Rectal smooth muscle tissue (tissue), 1 donor: ENCODE measurements at regions not wholly inside any gene's neighbourhood (a gene's known extent, or its start where the extent isn't known, plus 50 kb on each side); places are given as distances from the start of the nearest gene placed in this dataset.
"Not testable (repeated sequence)": the region's sequence is repeated elsewhere in the genome, so short reads cannot be mapped to it uniquely, and the experiment has no call there.

Source experiments
- H3K27ac ChIP-seq: one replicate; pipeline ENCODE4 v1.7.0; 2013; ENCODE audit warnings: low read depth, low read length, inconsistent platforms
- H3K27me3 ChIP-seq: one replicate; pipeline ENCODE4 v1.7.0; 2013; ENCODE audit warnings: low read length; ENCODE audit not compliant: control insufficient read depth, insufficient read depth
- H3K36me3 ChIP-seq: one replicate; pipeline ENCODE4 v1.7.0; 2013; ENCODE audit warnings: low read length; ENCODE audit not compliant: control insufficient read depth, insufficient read depth
- H3K4me1 ChIP-seq: one replicate; pipeline ENCODE4 v1.7.0; 2013; ENCODE audit warnings: low read length; ENCODE audit not compliant: control insufficient read depth, insufficient read depth
- H3K4me3 ChIP-seq: one replicate; pipeline ENCODE4 v1.7.0; 2013; ENCODE audit warnings: low read length
- H3K9ac ChIP-seq: one replicate; pipeline ENCODE4 v1.7.0; 2013; ENCODE audit warnings: low read length

GRCh38 chr7:97928844-97929243, 56.6 kb upstream of the ASNS start:
- H3K27ac ChIP-seq, H3K36me3 ChIP-seq, H3K4me3 ChIP-seq, H3K9ac ChIP-seq, H3K4me1 ChIP-seq, H3K27me3 ChIP-seq: not testable (repeated sequence)

- not testable (repeated sequence) for H3K9ac ChIP-seq, H3K36me3 ChIP-seq, H3K4me1 ChIP-seq, H3K27ac ChIP-seq, H3K27me3 ChIP-seq
- peak overlapping the region; percentile 57 for H3K4me3 ChIP-seq
These were observed 55.9 kb upstream of the ASNS start for GRCh38 chr7:97927790-97928748.
